GM18499 (cell line): ENCODE measurements at regions not wholly inside any gene's neighbourhood (a gene's known extent, or its start where the extent isn't known, plus 50 kb on each side); places are given as distances from the start of the nearest gene placed in this dataset.
"Not testable (repeated sequence)": the region's sequence is repeated elsewhere in the genome, so short reads cannot be mapped to it uniquely, and the experiment has no call there.

Source experiments
- ATAC-seq: cut with Tn5 transposase; IDR thresholded peaks from one replicate; pipeline ENCODE4 v1.9.1; 2021; ENCODE audit warnings: moderate number of reproducible peaks; ENCODE audit not compliant: insufficient read depth, unreplicated experiment

DNA sequence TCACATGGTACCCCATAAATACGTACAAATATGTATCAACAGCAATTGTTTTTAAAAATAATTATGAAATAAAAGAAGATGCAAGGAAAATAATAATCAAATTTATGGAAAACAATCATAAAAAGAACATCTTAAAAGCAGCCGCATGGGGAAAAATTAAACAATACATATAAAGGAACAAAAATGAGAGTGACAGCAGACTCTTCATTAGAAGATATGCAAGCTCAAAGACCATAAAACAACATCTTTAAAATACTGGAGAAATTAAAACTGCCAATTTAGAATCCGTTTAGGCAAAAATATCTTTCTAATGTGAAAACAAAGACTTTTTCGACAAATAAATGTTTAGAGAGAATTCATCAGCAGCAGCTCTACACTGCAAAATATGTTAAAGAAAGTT, 190.6 kb upstream of the C11orf58 start:
- no peak for ATAC-seq

- ATAC-seq: no peak
Measured at GRCh38 chr11:16543642-16544041, 187.3 kb upstream of the SOX6 start.

- ATAC-seq: no peak
Measured at GRCh38 chr11:16542353-16542752, 186.0 kb upstream of the SOX6 start.

DNA sequence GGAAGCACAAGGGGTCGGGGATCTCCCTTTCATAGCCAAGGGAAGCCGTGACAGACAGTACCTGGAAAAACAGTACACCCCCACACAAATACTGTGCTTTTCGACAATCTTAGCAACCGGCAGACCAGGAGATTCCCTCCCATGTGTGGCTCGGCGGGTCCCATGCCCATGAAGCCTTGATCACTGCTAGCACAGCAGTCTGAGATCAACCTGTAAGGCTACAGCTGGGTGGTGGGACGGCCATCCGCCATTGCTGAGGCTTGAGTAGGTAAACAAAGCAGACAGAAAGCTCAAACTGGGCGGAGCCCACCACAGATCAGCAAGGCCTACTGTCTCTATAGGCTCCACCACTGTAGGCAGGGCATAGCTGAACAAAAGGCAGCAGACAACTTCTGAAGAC, 180.2 kb upstream of the SOX6 start:
- ATAC-seq: no peak

DNA sequence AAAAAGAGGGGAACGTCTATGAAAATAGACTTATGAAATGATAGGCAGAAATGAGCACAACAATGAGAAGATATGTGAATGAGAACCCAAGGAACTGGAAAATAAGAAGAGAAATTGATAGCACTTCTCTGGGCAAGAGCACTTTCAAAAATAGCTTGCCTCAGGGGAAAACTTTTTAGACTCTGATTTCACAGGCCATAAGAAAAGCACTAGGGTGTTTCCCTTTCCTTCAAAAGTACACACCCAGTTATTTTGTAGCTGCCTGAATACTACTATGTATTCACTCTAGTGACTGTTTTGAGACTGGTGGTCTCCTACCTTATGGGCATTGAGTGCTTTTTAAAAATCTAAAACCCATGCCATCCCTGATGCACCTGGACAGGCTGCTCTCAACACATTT, 172.3 kb upstream of the SOX6 start:
- ATAC-seq: no peak

DNA sequence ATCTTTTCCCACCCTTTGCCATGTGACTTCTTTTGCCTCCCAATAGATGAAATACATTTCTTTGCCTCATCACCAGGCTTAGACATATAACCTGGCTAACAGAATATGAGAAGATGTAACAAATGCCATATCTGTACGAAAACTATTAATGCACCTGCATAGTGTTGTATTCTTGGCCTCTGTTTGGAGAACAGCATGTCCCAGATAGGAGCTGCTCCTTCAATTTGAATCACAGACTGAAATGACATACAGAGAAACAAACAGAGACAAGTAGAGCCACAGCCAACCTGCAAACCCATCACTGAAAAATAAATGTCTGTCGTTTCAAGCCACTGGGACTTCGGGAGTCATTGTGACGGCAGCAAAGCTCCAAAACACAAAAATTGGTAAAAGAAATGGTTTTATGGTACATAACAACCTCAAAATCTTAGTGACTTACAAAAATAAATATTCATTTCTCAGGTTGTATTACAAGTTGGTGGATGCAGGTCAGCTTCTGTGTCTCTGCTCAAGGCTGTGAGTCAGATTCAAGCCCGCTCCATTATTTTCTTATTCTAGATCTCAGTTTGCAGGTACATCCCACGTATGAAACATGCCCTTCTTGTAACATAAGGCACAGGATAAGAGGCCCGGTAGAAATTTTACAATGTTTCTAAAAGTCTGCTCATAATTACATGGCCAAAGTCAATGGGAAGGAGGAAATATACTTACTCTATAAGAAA, 171.3 kb upstream of the SOX6 start:
- no peak for ATAC-seq

DNA sequence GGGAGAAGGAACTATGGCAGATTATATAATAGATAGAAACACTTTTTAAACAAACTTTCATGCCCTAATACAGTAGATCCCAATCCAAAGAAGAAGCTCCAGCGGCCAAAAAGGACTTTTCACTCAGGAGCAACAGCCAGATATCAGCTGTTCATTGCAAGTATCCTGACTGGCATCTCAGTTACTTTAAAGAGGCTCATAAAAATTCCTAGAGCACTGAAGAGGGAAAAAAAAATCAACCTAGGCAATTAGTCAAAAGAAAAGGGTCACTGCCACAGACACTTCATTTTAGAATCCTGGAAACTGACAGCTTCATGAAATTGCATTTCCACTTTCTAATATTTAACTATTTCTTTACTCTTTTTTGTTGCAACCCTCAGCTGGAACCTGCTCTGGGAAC, 170.6 kb upstream of the SOX6 start:
- ATAC-seq: no peak

GRCh38 chr11:16520713-16521112, 164.4 kb upstream of the SOX6 start:
- ATAC-seq: not testable (repeated sequence)

DNA sequence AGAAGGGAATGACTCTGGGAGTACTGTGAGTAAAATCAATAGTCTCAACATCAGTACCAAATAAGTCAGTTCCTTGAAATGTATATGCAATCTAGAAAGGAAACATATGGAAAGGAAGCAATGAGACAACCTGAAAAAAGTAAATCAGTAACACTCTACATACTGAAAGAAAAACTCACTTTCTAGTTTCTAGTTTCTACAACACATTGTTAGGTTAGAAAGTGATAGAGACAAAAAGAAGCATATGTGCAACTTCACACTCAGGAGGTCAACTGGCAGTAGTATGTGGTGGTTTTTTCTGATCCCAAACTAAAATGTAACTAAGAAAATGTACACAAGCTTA, 156.5 kb upstream of the SOX6 start:
- peak; percentile 91 for ATAC-seq

- no peak for ATAC-seq
Measured at GRCh38 chr11:16512198-16512898, 156.0 kb upstream of the SOX6 start.

GRCh38 chr11:16511116-16512114, 155.1 kb upstream of the SOX6 start:
- ATAC-seq: no peak

DNA sequence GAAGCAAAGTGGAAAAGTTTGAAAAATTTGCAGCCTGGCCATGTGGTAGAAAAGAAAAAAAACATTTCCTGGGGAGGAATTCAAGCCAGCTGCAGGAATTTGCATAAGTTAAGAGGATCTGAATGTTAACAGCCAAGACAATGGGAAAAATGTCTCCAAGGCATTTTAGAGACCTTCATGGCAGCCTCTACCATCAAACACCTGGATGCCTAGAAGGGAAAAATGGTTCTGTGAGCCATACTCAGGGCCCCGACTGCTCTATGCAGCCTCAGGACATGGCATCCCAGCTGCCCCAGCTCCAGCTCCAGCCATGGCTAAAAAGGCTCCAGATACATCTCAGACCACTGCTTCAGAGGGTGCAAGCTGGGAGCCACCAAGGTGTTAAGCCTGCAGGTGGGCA, 149.1 kb upstream of the SOX6 start:
- no peak for ATAC-seq

DNA sequence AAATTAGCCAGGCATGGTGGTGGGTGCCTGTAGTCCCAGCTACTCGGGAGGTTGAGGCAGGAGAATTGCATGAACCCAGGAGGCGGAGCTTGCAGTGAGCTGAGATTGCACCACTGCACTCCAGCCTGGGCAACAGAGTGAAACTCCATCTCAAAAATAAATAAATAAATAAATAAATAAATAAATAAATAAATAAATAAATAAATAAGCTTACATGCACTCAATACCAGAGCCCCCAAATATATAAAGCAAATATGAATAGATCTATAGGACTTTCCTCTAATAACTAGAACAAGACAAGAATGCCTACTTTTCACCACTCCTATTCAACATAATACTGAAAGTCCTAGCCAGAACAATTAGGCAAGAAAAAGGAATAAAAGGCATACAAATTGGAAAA, 147.5 kb upstream of the SOX6 start:
- ATAC-seq: not testable (repeated sequence)

GRCh38 chr11:16494918-16495691, 138.8 kb upstream of the SOX6 start:
- ATAC-seq: no peak

DNA sequence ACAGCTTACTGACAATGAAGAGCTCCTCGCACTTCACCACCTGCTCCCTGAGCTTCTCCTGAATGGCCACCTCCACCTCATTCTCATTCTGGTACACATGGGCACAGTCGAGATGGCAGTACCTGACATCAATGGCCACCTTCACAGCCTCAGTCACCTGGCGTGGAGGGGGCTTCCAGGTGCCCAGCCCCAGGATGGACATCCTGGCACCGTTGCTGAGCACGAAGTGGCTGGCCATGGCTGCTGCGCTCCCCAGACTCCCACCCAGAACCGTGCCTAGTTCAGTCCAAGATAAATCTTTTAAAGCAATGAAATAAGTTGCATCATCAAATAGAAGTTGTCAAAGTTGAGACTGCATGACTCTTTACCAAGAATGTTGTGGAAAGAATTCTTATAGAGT, 128.1 kb upstream of the SOX6 start:
- ATAC-seq: no peak

GRCh38 chr11:16474659-16475058, 118.3 kb upstream of the SOX6 start:
- ATAC-seq: no peak

DNA sequence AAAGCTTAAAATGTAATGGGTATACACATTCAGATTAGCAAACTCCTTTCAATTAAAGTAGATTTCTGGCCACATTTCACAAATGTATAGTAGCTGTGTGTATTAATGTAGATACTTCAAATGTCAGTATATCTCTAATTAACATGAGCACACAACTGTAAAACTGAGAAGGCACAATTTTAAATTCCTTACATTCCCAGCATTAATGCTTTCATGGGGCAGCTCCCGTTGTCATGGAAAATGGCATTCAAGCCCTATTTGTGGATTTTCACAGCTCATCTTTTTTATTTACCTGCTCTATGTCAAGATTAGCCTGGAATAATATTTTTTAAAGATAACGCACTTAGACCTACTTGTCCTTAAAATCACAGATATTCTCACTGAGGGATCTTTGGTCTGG, 113.6 kb upstream of the SOX6 start:
- no peak for ATAC-seq

- ATAC-seq: no peak
Measured at GRCh38 chr11:16468735-16469453, 112.5 kb upstream of the SOX6 start.

- ATAC-seq: no peak
Measured at GRCh38 chr11:16460508-16460907, 104.2 kb upstream of the SOX6 start.

- ATAC-seq: no peak
Measured at GRCh38 chr11:16456366-16456765, 100.0 kb upstream of the SOX6 start.
